Stimulated activated naive CD4-positive, alpha-beta T cell (primary cell): ENCODE measurements at regions not wholly inside any gene's neighbourhood (a gene's known extent, or its start where the extent isn't known, plus 50 kb on each side); places are given as distances from the start of the nearest gene placed in this dataset.

Experiments
- DNase-seq, 6 experiments: peaks; one replicate each; lab custom pipeline; 2025; lab: John Stamatoyannopoulos, UW

DNA sequence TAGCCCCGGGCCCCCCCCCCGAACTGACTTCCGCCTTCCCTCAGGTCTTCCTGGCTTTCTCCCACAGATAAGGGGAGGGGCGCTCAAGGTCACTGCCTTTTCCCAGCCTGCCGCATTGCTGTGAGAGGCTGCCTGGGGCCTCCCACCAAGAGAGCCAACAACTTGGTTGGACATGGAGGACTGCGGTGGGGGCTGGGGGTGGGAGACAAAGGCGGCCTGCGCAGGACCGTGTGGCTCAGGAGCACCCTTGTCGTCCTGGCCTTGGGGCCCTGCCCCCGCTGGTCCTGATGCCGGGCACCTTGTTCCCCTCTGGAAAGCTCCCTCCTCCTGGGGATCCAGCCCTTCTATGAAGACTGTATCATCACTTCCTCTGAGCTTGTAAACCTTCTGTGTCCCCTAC, 105.6 kb upstream of the FOXF1 start:
- no peak for DNase-seq

DNA sequence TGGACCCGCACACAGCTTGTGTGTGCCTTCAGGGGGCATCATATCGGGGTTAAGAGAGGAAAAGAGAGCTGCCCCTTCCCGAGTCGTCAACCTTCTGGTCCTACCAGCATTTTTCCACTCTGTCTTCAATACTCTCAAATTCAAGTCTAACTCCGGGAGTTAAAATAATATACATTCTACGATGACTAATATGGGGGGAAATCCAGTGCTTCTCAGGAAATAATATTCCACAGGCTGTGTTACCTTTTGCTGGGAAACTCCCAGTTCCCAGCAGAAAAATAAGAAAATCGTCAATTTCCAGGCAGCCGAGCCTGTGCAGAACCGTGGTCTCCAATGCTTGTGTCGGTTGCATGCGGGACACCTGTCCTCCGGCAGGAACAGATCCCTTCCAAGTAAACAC, 105.0 kb upstream of the FOXF1 start:
- no peak for DNase-seq

DNA sequence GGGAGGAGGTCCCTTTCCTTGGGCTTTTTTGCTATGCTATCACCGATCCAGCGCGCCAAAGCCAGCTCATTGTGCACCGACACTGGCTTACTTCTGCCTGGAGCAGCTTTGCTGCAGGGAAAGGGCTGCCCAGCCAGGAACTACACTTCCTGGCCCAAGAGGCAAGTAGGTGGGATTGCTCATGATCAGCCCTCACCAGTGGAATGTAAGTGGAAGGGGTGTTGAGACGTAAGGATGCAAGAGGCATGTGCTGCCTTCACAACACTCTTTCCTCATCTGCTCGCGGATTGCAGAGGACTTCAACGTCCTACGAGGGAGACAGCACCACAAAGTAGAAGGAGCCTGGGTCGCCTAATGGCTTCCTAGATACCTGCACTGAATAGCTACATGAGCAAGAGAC, 104.3 kb upstream of the FOXF1 start:
- DNase-seq: no peak

DNA sequence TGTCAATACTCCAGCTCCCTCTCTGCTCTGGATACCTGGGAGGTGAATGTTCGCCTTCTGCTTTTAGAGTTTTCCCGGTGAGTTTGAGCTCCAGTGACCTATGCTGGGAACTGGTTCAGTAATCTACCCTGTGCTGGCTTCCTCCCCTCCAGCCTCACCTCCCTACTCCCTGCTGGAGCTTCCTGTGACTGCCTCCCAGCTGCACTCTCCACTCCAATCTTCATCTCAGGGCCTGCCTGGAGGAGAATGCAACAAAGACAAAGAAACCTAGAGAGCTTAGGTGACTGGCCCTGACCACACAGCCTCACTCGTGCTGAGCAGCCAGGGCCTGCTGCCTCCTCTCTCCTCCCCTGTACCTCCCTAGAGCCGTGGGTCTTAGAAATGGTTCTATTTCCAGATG, 101.6 kb upstream of the FOXF1 start:
- no peak for DNase-seq

DNA sequence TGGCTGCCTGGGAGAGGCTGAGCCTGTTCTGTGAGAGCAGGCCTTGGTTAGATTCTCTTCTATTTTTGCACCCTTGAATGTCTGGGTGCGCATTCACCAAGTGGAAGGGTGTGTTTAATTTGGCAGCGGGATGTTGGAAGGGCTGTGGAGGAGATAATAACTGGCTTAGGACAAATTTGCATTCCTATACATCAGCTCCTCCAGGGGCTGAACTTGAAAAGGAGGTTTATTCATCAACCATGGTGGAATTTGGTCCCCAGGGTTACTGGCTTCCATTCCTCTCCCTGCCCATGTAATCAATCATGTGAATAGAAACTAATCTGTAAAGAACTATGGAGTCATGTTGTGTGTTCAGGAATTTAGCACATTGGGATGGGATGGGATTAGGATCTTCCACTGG, 100.2 kb upstream of the FOXF1 start:
- no peak for DNase-seq

DNA sequence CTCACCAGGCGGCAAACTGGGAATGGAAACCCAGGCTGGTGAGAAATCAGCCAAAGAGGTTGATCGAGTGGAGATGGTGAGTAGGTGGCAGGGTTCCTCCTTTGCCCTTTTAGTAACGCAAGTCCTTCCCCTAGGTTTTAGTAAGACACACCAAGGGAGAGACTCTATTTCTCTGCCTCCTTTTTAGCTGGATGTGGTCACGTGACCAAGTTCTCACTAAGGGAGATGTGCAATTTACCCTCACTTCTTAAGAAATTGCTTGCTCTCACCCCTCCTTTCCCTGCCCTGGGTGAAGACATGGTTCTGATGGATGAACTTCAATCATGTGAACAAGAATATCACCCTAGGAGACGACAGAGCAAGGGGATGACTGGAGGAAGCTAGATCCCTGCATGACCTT, 99.8 kb upstream of the FOXF1 start:
- no peak for DNase-seq

DNA sequence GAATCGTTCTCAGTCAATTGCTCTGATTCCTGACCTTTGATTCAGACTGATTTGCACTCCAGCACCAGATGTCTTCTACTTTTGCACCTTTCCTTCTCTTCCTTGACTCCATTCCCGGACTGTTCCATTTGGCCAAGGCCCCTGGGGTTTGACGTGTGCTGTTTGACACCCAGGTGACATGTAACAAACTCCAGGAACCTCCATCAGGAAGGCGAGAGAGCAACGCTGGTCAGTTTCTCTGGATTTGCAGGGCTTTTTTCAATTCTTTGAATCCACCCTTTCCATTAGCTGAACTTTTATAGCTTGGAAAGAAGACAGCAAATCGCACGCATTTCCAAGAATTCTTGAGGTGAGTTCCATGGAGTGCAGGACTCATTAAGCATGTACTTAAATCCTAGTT, 98.4 kb upstream of the FOXF1 start:
- DNase-seq: no peak

DNA sequence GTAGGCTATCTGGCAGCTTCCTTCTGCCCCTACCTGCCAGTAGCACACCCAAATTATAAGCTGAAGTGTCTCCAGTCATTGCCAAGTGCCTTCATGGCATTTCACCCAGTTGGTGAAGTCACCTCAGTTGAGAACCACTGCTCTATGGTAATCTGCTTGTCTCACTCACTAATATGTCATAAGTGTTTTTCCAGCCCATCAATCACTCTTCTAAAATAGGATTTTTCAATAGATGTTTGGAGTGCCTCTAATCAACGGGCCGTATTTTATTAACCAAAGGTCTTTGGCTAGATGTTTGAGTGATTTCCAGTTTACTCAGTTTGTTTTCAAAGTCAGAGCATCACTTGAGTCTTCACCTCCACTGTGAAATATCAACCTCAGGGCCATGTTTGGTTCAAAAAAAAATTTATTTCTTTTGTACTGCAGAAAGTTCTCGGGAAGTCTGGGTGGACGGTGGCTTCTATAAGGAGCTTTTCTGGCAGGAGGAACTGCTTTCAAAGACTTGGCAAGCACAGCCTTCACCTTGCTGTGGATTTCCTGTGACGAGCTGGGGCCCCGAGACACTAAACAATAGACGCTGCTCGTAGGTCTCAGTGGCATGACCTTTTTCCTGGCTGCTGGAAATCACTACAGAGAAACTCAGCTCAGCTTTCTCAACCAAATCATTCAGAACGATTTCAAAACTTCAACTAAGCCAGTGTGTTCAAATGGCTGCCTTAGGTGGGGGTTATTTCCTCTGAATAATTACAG, 95.2 kb upstream of the FOXF1 start:
- DNase-seq: no peak

DNA sequence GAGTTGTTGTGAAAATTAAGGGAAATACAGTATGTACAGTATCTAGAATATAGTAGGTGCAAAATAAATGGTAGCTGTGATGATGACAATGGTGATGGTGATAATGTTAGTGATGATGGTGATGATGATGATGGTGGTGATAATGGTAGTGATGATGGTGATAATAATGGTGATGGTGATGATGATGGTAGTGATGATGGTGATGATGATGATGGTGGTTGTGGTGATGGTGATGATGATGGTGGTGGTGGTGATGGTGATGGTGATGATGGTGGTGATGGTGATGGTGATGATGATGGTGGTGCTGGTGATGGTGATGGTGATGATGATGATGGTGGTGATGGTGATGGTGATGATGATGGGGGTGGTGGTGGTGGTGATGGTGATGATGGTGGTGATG, 91.3 kb upstream of the FOXF1 start:
- DNase-seq: no peak

DNA sequence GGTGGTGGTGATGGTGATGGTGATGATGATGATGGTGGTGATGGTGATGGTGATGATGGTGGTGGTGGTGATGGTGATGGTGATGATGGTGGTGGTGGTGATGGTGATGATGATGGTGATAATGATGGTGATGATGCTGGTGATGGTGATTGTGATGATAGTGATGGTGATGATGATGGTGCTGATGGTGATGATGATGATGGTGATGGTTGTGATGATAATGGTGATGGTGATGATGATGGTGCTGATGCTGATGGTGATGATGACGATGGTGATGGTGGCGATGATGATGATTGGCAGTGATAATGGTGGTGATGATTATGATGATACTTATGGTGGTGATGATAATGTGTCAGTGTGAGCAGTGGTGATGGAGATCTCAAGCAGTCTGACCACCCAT, 90.8 kb upstream of the FOXF1 start:
- no peak for DNase-seq

DNA sequence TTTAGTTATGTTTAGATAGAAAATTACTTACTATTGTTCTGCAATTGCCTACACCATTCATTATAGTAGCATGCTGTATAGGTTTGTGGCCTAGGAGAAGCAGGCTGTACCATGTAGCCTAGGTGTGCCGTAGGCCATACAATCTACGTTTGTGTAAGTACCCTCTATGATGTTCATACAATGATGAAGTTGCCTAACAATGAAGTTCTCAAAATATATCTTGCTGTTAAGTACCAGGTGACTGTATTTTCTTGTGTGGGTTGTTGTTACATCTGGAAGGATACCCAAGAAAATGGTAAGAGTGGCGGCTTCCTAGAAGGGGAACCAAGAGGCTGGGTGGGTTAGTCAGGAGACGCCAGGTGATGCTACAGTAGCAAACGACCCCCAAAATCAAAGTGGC, 88.3 kb upstream of the FOXF1 start:
- DNase-seq: no peak

DNA sequence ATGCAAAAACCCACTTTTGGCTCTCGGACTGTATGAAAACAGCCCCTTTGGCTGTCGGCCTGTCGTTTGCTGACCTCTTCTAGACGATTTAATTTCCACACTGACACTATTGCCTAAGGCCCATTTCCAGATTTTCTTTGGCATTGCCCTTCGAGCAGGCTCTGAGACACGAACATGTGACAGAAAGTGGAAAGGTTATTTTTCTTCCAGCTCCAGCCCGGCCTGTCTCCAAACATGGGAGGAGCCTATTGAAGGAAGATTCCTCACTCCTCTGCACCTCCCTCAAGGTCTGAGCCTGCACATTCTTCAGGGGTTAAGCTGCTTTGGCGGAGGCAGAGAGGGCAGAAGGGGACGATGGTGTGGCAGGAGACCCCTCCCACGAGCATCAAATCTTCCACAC, 85.9 kb upstream of the FOXF1 start:
- DNase-seq: no peak

DNA sequence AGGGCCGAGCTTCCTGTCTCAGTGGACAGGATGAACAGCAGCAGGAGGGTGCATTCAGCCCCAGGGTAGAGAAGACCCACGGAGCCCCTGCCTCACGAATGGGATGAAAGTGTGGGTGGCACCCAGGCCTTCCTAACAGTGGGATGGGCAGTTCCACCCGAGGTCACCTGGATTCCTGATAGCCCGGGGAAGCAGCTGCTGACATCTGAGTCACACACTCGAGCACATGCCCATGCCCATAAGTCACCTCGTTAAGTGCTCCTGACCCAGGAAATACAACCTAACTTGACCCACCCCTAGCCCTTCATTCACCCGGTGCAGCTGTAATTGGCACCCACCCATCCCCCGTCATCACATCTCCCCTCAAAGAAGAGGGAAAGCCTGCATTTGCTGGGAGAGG, 85.3 kb upstream of the FOXF1 start:
- DNase-seq: no peak

DNA sequence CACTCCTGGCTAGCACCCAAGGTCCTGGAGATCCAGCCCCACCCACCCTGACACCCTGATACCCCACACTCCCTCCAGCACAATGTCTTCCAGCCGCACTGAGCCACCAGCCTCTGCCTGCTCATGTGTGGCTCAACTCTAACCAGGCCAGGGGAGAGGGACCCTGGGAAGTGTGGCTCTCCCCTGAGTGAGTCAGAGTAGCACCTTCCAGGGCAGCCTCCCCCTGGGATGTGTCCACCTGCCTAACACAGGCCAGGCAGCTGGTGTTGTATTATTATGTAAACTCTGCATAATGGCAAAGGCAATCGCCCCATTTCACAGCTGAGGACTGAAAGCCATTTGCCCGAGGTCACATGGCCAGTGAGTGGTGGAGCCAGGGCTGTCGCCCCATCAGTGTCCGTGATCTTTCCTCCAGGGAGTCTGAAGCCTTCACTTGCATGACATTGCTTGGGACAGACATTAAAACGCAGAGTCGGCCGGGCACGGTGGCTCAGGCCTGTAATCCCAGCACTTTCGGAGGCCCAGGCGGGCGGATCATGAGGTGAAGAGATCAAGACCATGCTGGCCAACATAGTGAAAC, 84.2 kb upstream of the FOXF1 start:
- DNase-seq: no peak

DNA sequence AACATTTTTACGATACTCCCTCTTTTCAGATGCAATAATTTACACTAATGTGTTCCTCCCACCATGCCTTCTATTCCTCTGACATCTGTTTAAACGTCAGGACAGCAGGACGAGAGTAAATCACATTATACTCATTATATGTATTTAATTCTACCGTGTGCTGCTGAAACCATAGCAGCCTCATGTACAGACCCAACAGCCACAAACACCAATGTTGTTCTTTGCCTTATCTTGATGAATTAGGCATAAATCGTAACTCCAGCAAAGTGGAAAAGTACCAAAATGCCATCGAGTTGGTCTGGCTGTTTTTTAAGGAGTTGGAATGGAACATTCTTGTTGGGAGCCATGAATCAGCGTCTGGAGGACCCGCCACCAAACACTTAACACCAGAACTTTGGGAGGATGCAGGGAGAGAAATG, 82.9 kb upstream of the FOXF1 start:
- no peak for DNase-seq

DNA sequence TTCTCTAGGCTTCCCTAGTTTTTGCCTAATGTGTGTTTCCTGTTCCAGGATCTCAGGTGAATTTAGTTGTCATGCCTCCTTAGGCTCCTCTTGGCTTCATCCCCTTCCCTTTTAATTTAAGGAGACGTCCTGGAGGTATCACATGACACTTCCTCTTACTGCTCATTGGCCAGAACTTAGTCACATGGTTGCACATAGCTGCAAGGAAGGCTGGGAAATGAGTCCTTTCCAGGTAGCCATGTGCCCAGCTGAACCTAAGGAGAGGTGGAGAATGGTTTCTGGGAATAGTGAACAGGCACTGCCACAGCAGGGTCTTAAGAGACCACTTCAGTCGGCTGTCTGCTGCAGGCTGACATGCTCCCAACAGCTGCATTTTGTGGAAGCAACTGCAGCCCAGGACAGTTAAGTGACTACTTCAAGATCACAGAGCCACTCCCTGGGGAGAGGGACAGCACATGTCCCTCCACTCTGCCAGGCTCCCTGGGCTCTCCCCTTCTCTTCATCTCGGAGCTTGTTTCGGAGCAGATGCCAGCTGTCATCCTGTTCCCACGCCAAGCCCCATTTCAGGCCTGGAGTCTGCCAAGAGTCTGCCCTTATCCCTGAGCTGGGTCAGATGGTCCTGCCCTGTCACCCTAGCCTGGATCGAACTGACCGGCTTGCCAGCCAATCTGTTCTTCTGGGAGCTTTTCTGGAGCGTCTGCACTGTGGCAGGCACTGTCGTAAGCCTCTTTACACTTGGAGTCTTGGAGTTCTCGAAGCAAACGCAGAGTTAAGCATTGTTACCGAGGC, 81.4 kb upstream of the FOXF1 start:
- DNase-seq: no peak

DNA sequence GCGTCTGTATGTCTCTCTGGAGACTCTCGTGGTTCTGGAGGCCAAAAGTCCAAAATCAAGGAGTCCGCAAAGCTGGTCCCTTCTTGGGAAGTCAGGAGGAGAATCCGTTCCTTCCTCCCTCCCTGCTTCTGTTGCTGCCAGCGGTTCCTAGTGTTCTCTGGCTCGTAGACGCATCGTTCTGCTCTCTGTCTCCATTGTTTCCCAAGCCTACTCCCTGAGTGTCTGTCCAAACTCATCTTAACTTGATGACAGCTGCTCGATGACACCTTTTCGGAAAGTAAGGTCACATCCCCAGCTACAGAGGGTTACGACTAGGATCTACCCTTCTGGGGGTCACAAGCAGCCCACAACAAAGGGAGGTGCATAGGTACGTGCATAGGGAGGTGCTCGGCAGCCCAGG, 80.7 kb upstream of the FOXF1 start:
- no peak for DNase-seq

DNA sequence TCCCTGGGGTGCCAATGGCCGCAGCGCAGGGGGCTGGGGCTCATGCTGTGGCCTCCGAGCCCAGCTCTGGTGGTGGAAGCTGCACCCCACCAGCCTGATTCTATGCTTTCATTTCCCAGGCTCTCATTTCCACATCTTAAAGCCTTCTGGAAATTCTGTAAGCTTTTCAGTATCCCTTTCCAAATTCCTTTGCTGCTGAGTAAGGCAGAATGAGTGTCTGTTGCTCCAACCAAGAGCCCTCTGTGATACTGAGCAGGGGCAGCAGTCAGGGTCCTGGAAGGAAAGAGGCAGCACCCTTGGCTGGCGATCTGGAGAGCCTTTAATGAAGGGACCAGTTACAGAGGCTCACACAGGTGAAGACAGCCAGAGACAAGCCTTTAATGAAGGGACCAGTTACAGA, 79.5 kb upstream of the FOXF1 start:
- no peak for DNase-seq

DNA sequence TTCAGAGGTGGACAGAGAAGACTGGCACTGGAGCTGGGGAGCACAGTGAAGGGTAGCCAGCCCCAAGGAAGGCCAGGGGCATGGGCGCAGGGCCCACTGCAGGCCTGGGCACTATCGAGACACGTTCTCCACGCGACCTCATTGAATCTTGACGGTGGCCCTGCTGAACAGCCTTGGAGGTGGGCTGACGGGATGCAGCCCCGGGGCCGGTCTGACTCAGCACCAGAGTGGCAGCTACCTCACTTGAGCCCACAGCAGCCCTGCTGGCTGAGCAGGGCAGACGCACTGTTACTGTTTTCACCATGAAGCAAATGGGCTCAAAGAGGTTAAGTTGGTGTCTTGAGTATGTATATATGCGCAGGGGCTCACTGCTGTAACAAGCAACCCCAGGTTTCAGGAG, 78.8 kb upstream of the FOXF1 start:
- no peak for DNase-seq

DNA sequence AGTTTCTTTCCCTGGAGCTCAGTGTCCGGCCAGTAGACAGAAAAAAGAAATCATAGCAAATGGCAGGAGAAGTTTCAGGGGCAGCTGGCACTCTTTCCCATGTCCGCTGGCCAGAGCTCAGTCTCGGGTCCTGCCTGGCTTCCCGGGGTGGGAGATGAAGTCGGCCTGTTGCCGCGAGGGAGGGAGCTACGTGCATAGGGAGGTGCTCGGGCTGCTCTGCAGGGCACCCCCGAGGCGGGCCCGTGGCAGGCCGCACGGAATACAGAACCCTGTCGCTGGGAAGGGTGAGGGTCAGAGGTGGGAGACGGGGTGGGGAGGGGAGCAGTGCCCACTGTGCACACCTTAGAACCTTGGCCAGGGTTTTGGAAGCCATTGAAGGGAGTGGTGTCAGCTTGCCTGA, 78.3 kb upstream of the FOXF1 start:
- DNase-seq: no peak

DNA sequence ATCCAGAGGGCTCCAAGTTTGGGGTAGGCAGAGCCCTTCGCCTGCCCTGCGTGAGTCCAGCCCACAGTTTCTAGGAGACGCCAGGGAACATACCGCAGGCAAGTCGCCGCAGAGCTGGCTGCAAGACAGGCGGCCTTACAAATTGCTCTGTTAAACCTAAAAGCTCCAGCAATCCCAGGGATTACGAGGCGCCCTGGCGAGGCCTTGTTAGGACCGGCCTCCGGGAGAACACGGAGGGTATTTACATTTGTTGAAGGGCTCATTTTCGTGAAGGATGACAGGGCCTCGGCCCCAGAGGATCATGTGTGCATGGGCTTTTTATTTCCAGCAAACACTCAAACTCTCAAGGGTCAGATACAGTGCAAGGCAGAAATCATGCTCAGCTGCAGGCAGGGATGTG, 77.6 kb upstream of the FOXF1 start:
- no peak for DNase-seq

DNA sequence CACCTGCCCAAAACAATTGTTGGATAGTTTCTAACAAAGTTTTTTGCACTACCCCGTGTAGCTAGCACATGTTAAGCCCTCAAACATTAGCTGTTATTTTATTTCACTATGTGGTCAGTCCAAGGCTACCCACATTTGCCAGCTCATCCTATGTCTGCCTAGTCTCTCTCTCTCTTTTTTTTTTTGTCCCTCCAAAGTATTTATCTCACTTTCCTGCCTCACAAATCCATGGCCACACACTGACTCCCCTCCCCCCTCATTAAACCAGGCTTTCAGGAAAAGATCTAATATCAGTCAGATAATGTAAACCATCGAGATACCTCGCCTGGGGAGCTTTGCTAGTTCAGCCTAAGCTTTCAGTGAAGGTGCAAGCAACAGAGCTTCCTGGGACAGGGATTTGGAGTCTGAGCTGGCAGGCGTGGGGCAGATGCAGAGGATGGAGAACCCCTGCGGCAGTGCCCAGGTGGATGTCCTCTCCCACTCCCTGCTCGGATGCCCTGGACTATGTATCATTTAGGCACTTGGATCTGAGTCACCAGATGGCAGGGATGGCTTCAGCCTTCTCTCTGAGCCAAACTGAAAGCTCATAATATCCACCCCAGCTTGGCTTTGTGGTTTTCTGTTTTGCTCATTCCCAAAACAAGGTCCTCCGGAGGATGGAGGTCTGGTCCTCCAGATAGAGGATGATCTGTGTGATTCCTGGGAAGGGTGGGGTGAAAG, 73.7 kb upstream of the FOXF1 start:
- no peak for DNase-seq

DNA sequence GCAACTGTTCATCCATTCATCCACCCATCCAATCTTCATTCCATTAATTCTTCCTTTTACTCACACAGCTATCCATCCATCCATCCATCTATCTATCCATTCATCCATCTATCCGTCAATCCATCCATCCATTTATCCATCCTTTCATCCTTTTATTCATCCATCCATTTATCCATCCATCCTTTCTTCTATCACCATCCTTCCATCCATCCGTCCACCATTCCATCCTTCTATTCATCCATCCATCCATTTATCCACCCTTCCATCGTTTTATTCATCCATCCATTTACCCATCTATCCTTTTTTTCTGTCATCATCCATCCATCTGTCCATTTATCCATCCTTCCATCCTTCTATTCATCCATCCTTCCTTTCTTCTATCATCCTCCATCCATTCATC, 73.0 kb upstream of the FOXF1 start:
- no peak for DNase-seq
